ENCODE measurements at regions not wholly inside any gene's neighbourhood (a gene's known extent, or its start where the extent isn't known, plus 50 kb on each side); places are given as distances from the start of the nearest gene placed in this dataset.

GRCh38 chr9:2461892-2462291 lies 159.7 kb upstream of the VLDLR start:
- no peak for TF ChIP-seq CTCF (IDR thresholded peaks at IDR 0.05; ENCODE audit: insufficient read depth, low read length)
- no peak overlapping the region for H3K4me3 ChIP-seq (ENCODE audit: low read depth, low read length)
- DNase-seq (ENCODE audit: low read depth) = peak; percentile 58

- no peak for TF ChIP-seq CTCF (IDR thresholded peaks at IDR 0.05; ENCODE audit: insufficient read depth, low read length)
- no peak for DNase-seq (ENCODE audit: low read depth)
- H3K4me3 ChIP-seq (ENCODE audit: low read depth, low read length) = no peak overlapping the region
These were observed 157.0 kb upstream of the VLDLR start for GRCh38 chr9:2464624-2465023.

- no peak for TF ChIP-seq CTCF (IDR thresholded peaks at IDR 0.05; ENCODE audit: insufficient read depth, low read length)
- no peak overlapping the region for H3K4me3 ChIP-seq (ENCODE audit: low read depth, low read length)
- DNase-seq (ENCODE audit: low read depth) = no peak
These were observed 156.1 kb upstream of the VLDLR start for GRCh38 chr9:2465516-2465915.

GRCh38 chr9:2465921-2466460 lies 155.6 kb upstream of the VLDLR start:
- no peak for DNase-seq (ENCODE audit: low read depth)
- no peak overlapping the region for H3K4me3 ChIP-seq (ENCODE audit: low read depth, low read length)
- no peak for TF ChIP-seq CTCF (IDR thresholded peaks at IDR 0.05; ENCODE audit: insufficient read depth, low read length)

- no peak for DNase-seq (ENCODE audit: low read depth)
- no peak overlapping the region for H3K4me3 ChIP-seq (ENCODE audit: low read depth, low read length)
- no peak for TF ChIP-seq CTCF (IDR thresholded peaks at IDR 0.05; ENCODE audit: insufficient read depth, low read length)
These were observed 154.9 kb upstream of the VLDLR start for GRCh38 chr9:2466703-2467102.

- TF ChIP-seq CTCF (IDR thresholded peaks at IDR 0.05; ENCODE audit: insufficient read depth, low read length) = peak; percentile 13
- DNase-seq (ENCODE audit: low read depth) = peak; percentile 51
These were observed 151.8 kb upstream of the VLDLR start for GRCh38 chr9:2469681-2470221.

GRCh38 chr9:2473681-2474080 lies 147.9 kb upstream of the VLDLR start:
- DNase-seq (ENCODE audit: low read depth) = no peak
- no peak for TF ChIP-seq CTCF (IDR thresholded peaks at IDR 0.05; ENCODE audit: insufficient read depth, low read length)
- no peak overlapping the region for H3K4me3 ChIP-seq (ENCODE audit: low read depth, low read length)

More at GRCh38 chr9:2469681-2470221, 151.8 kb upstream of the VLDLR start:
- no peak overlapping the region for H3K4me3 ChIP-seq (ENCODE audit: low read depth, low read length)
